ENCODE measurements at regions not wholly inside any gene's neighbourhood (a gene's known extent, or its start where the extent isn't known, plus 50 kb on each side); places are given as distances from the start of the nearest gene placed in this dataset.

- no peak for TF ChIP-seq POLR2AphosphoS5 (IDR thresholded peaks at IDR 0.05)
- no peak for TF ChIP-seq POLR2A (IDR thresholded peaks at IDR 0.05)
- TF ChIP-seq, protein P1, sequence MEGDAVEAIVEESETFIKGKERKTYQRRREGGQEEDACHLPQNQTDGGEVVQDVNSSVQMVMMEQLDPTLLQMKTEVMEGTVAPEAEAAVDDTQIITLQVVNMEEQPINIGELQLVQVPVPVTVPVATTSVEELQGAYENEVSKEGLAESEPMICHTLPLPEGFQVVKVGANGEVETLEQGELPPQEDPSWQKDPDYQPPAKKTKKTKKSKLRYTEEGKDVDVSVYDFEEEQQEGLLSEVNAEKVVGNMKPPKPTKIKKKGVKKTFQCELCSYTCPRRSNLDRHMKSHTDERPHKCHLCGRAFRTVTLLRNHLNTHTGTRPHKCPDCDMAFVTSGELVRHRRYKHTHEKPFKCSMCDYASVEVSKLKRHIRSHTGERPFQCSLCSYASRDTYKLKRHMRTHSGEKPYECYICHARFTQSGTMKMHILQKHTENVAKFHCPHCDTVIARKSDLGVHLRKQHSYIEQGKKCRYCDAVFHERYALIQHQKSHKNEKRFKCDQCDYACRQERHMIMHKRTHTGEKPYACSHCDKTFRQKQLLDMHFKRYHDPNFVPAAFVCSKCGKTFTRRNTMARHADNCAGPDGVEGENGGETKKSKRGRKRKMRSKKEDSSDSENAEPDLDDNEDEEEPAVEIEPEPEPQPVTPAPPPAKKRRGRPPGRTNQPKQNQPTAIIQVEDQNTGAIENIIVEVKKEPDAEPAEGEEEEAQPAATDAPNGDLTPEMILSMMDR (IDR thresholded peaks at IDR 0.05) = no peak
- no peak for TF ChIP-seq EP300 (IDR thresholded peaks at IDR 0.05)
These were observed 73.0 kb upstream of the NAV2 start for GRCh38 chr11:19639603-19640105.
